ENCODE measurements at regions not wholly inside any gene's neighbourhood (a gene's known extent, or its start where the extent isn't known, plus 50 kb on each side); places are given as distances from the start of the nearest gene placed in this dataset.

- no peaks in the 10 kb centered on the region for H3K79me2 ChIP-seq (ENCODE audit: control insufficient read depth, insufficient read depth, low read length)
- DNase-seq (no peak), ATAC-seq (ENCODE audit: low read depth) (no peak)
- ChIA-PET POLR2A (no interaction called here), CTCF (no interaction called here)
- Mint-ChIP-seq H3K4me3 (no peak overlapping the region), H3K4me1 (no peaks in the 10 kb centered on the region), H3K9me3 (ENCODE audit: insufficient read depth) (peaks cover 7% of the 10 kb centered on the region), H3K27ac (no peak overlapping the region), H3K27me3 (no peaks in the 10 kb centered on the region)
- TF ChIP-seq EZH2 (IDR thresholded peaks at IDR 0.05; ENCODE audit: borderline replicate concordance, insufficient read depth, low read depth, low read length, poor library complexity, severe bottlenecking) (no peak), CTCF (IDR thresholded peaks at IDR 0.05) (no peak)
- no peak overlapping the region for H3K27ac ChIP-seq (ENCODE audit: low read length in 2 of 2)
- H3K4me3 ChIP-seq (ENCODE audit: control extremely low read depth in 1 of 5, extremely low read depth in 1 of 5, insufficient read depth in 1 of 5, low read depth in 2 of 5, low read length in 4 of 5), result no peak overlapping the region
- peaks cover 0 to 7% (median 2%) of the 10 kb centered on the region in 3 donors for H3K9me3 ChIP-seq (ENCODE audit: control extremely low read depth in 1 of 3, control insufficient read depth in 2 of 3, insufficient read depth in 1 of 3, low read length in 2 of 3)
- no peaks in the 10 kb centered on the region for H3K27me3 ChIP-seq (replicated peaks in 1 of 4; ENCODE audit: control extremely low read depth in 1 of 4, control insufficient read depth in 3 of 4, insufficient read depth in 4 of 4, low read length in 3 of 4)
- H3K4me2 ChIP-seq (replicated peaks; ENCODE audit: low read depth, low read length, poor library complexity, severe bottlenecking), result no peak overlapping the region
- H3K9ac ChIP-seq (ENCODE audit: low read length), result no peak overlapping the region
- H3K4me1 ChIP-seq (ENCODE audit: control insufficient read depth in 2 of 2, insufficient read depth in 2 of 2, low read length in 2 of 2), result no peaks in the 10 kb centered on the region
- H4K20me1 ChIP-seq (ENCODE audit: control insufficient read depth, insufficient read depth, low read length, poor library complexity, severe bottlenecking), result no peaks in the 10 kb centered on the region
- intact Hi-C loops (cut with micrococcal nuclease), result no loop called here
- no CpG with 5 or more reads among the region's 2 CpGs for WGBS (ENCODE audit: insufficient coverage)
- no peak overlapping the region for H2AFZ ChIP-seq (ENCODE audit: insufficient read depth, low read depth, low read length, poor library complexity, severe bottlenecking)
- H3K36me3 ChIP-seq (replicated peaks in 1 of 2; ENCODE audit: control extremely low read depth in 1 of 2, control insufficient read depth in 1 of 2, extremely low read depth in 1 of 2, insufficient read depth in 2 of 2, low read length in 1 of 2), result no peaks in the 10 kb centered on the region
These were observed 696.2 kb upstream of the PRMT6 start for GRCh38 chr1:106360252-106360651.

GRCh38 chr1:106366627-106367319, 689.7 kb upstream of the PRMT6 start:
- ATAC-seq (ENCODE audit: low read depth), result no peak
- no peak for TF ChIP-seq CTCF (IDR thresholded peaks at IDR 0.05)
- no peak for TF ChIP-seq EZH2 (IDR thresholded peaks at IDR 0.05; ENCODE audit: borderline replicate concordance, insufficient read depth, low read depth, low read length, poor library complexity, severe bottlenecking)
- Histone ChIP-seq H3K4me3 (ENCODE audit: control extremely low read depth in 1 of 5, extremely low read depth in 1 of 5, insufficient read depth in 1 of 5, low read depth in 2 of 5, low read length in 4 of 5) (no peak overlapping the region), H3K4me2 (replicated peaks; ENCODE audit: low read depth, low read length, poor library complexity, severe bottlenecking) (no peak overlapping the region), H3K79me2 (ENCODE audit: control insufficient read depth, insufficient read depth, low read length) (no peaks in the 10 kb centered on the region), H3K27me3 (replicated peaks in 1 of 4; ENCODE audit: control extremely low read depth in 1 of 4, control insufficient read depth in 3 of 4, insufficient read depth in 4 of 4, low read length in 3 of 4) (no peaks in the 10 kb centered on the region), H3K9me3 (ENCODE audit: control extremely low read depth in 1 of 3, control insufficient read depth in 2 of 3, insufficient read depth in 1 of 3, low read length in 2 of 3) (peaks cover 0 to 3% (median 0%) of the 10 kb centered on the region in 3 donors), H3K36me3 (replicated peaks in 1 of 2; ENCODE audit: control extremely low read depth in 1 of 2, control insufficient read depth in 1 of 2, extremely low read depth in 1 of 2, insufficient read depth in 2 of 2, low read length in 1 of 2) (no peaks in the 10 kb centered on the region), H3K4me1 (ENCODE audit: control insufficient read depth in 2 of 2, insufficient read depth in 2 of 2, low read length in 2 of 2) (no peaks in the 10 kb centered on the region), H3K9ac (ENCODE audit: low read length) (no peak overlapping the region), H4K20me1 (ENCODE audit: control insufficient read depth, insufficient read depth, low read length, poor library complexity, severe bottlenecking) (no peaks in the 10 kb centered on the region), H3K27ac (ENCODE audit: low read length in 2 of 2) (no peak overlapping the region), H2AFZ (ENCODE audit: insufficient read depth, low read depth, low read length, poor library complexity, severe bottlenecking) (no peak overlapping the region)
- peaks cover 3% of the 10 kb centered on the region for H3K9me3 Mint-ChIP-seq (ENCODE audit: insufficient read depth)
- CTCF ChIA-PET, result no interaction called here
- H3K27me3 Mint-ChIP-seq, result no peaks in the 10 kb centered on the region
- POLR2A ChIA-PET, result no interaction called here
- no peak overlapping the region for H3K4me3 Mint-ChIP-seq
- H3K4me1 Mint-ChIP-seq, result no peaks in the 10 kb centered on the region
- H3K27ac Mint-ChIP-seq, result no peak overlapping the region
- intact Hi-C loops (cut with micrococcal nuclease), result no loop called here
- DNase-seq, result no peak
- 60% methylated on average over 1 of the region's 4 CpGs for WGBS (ENCODE audit: insufficient coverage)
